ENCODE measurements at regions not wholly inside any gene's neighbourhood (a gene's known extent, or its start where the extent isn't known, plus 50 kb on each side); places are given as distances from the start of the nearest gene placed in this dataset.

GRCh38 chr18:44013871-44014270 is 666.8 kb upstream of the SETBP1 start:
- DNase-seq (ENCODE audit: low read depth), result no peak
- no peak for TF ChIP-seq CTCF (IDR thresholded peaks at IDR 0.05; ENCODE audit: insufficient read depth, low read length, poor library complexity, severe bottlenecking)
- Histone ChIP-seq H3K27me3 (ENCODE audit: control insufficient read depth, insufficient read depth, low read length) (no peaks in the 10 kb centered on the region), H3K4me3 (ENCODE audit: low read depth, low read length) (no peak overlapping the region), H3K36me3 (ENCODE audit: control insufficient read depth, insufficient read depth, low read length) (no peaks in the 10 kb centered on the region)

GRCh38 chr18:44025421-44025820 is 655.3 kb upstream of the SETBP1 start:
- Histone ChIP-seq H3K36me3 (ENCODE audit: control insufficient read depth, insufficient read depth, low read length) (no peaks in the 10 kb centered on the region), H3K4me3 (ENCODE audit: low read depth, low read length) (no peak overlapping the region), H3K27me3 (ENCODE audit: control insufficient read depth, insufficient read depth, low read length) (no peaks in the 10 kb centered on the region)
- no peak for TF ChIP-seq CTCF (IDR thresholded peaks at IDR 0.05; ENCODE audit: insufficient read depth, low read length, poor library complexity, severe bottlenecking)
- no peak for DNase-seq (ENCODE audit: low read depth)

- no peak for TF ChIP-seq CTCF (IDR thresholded peaks at IDR 0.05; ENCODE audit: insufficient read depth, low read length, poor library complexity, severe bottlenecking)
- DNase-seq (ENCODE audit: low read depth), result no peak
- no peaks in the 10 kb centered on the region for H3K36me3 ChIP-seq (ENCODE audit: control insufficient read depth, insufficient read depth, low read length)
These were observed 652.6 kb upstream of the SETBP1 start for GRCh38 chr18:44028109-44028508.

GRCh38 chr18:44031063-44031462 is 649.6 kb upstream of the SETBP1 start:
- Histone ChIP-seq H3K4me3 (ENCODE audit: low read depth, low read length) (no peak overlapping the region), H3K27me3 (ENCODE audit: control insufficient read depth, insufficient read depth, low read length) (no peaks in the 10 kb centered on the region), H3K36me3 (ENCODE audit: control insufficient read depth, insufficient read depth, low read length) (no peaks in the 10 kb centered on the region)
- TF ChIP-seq CTCF (IDR thresholded peaks at IDR 0.05; ENCODE audit: insufficient read depth, low read length, poor library complexity, severe bottlenecking), result no peak
- no peak for DNase-seq (ENCODE audit: low read depth)

More at GRCh38 chr18:44028109-44028508, 652.6 kb upstream of the SETBP1 start:
- H3K27me3 ChIP-seq (ENCODE audit: control insufficient read depth, insufficient read depth, low read length), result no peaks in the 10 kb centered on the region
- no peak overlapping the region for H3K4me3 ChIP-seq (ENCODE audit: low read depth, low read length)

GRCh38 chr18:44033144-44033701 is 647.5 kb upstream of the SETBP1 start:
- Histone ChIP-seq H3K36me3 (ENCODE audit: control insufficient read depth, insufficient read depth, low read length) (no peaks in the 10 kb centered on the region), H3K27me3 (ENCODE audit: control insufficient read depth, insufficient read depth, low read length) (no peaks in the 10 kb centered on the region), H3K4me3 (ENCODE audit: low read depth, low read length) (no peak overlapping the region)
- TF ChIP-seq CTCF (IDR thresholded peaks at IDR 0.05; ENCODE audit: insufficient read depth, low read length, poor library complexity, severe bottlenecking), result no peak
- DNase-seq (ENCODE audit: low read depth), result peak; percentile 61

- H3K27me3 ChIP-seq (ENCODE audit: control insufficient read depth, insufficient read depth, low read length), result no peaks in the 10 kb centered on the region
- no peak for DNase-seq (ENCODE audit: low read depth)
- H3K4me3 ChIP-seq (ENCODE audit: low read depth, low read length), result no peak overlapping the region
- no peaks in the 10 kb centered on the region for H3K36me3 ChIP-seq (ENCODE audit: control insufficient read depth, insufficient read depth, low read length)
- TF ChIP-seq CTCF (IDR thresholded peaks at IDR 0.05; ENCODE audit: insufficient read depth, low read length, poor library complexity, severe bottlenecking), result no peak
These were observed 645.1 kb upstream of the SETBP1 start for GRCh38 chr18:44035554-44035953.

All from kidney epithelial cell (primary cell).